Kidney (tissue), 13 donors: ENCODE measurements at regions not wholly inside any gene's neighbourhood (a gene's known extent, or its start where the extent isn't known, plus 50 kb on each side); places are given as distances from the start of the nearest gene placed in this dataset.
A peak's percentile ranks its signal among the peaks of the same experiment; 100 is the strongest.

ENCODE experiments used
- DNase-seq, 5 donors: peaks; one replicate each; pipeline ENCODE4 v3.0.0-alpha.2; 2013 to 2020
- FAIRE-seq: peaks from 2 replicates; lab custom pipeline; 2012; peaks lifted over from hg19 to GRCh38; lab: Jason Lieb, UNC
- H3K27ac ChIP-seq, 2 donors: one replicate each; pipeline ENCODE4 v1.7.0; 2013; ENCODE audit warnings: low read depth in 2 of 2, low read length in 2 of 2, inconsistent platforms in 1 of 2
- H3K27me3 ChIP-seq: one replicate; pipeline ENCODE4 v1.7.1; 2013; ENCODE audit warnings: low read length, inconsistent platforms; ENCODE audit not compliant: control insufficient read depth, insufficient read depth
- H3K36me3 ChIP-seq, 3 donors: one replicate each; pipeline versions ENCODE4 v1.7.0 to v1.7.1; 2013; ENCODE audit warnings: low read length in 3 of 3, control low read depth in 1 of 3, inconsistent platforms in 1 of 3; ENCODE audit not compliant: insufficient read depth in 3 of 3, control insufficient read depth in 2 of 3
- H3K4me1 ChIP-seq, 3 donors: one replicate each; pipeline versions ENCODE4 v1.7.0 to v1.7.1; 2013; ENCODE audit warnings: low read length in 3 of 3, inconsistent platforms in 1 of 3, low read depth in 1 of 3; ENCODE audit not compliant: control insufficient read depth in 2 of 3, insufficient read depth in 2 of 3
- H3K4me3 ChIP-seq, 3 donors: one replicate each; pipeline versions ENCODE4 v1.7.0 to v1.8.1; 2013; ENCODE audit warnings: low read length in 3 of 3, control low read depth in 1 of 3, inconsistent platforms in 1 of 3
- H3K9ac ChIP-seq, 3 donors: one replicate each; pipeline versions ENCODE4 v1.7.0 to v1.7.1; 2013; ENCODE audit warnings: low read length in 3 of 3, control low read depth in 1 of 3, inconsistent platforms in 1 of 3
- H3K9me3 ChIP-seq, 3 donors: one replicate each; pipeline versions ENCODE4 v1.7.0 to v1.7.1; 2013; ENCODE audit warnings: low read length in 3 of 3, control low read depth in 1 of 3, inconsistent platforms in 1 of 3; ENCODE audit not compliant: control insufficient read depth in 2 of 3, insufficient read depth in 1 of 3
- CTCF ChIP-seq: IDR thresholded peaks from 3 replicates; pipeline ENCODE4 v1.5.1; 2012; ENCODE audit warnings: mild to moderate bottlenecking, moderate library complexity, borderline replicate concordance; ENCODE audit not compliant: insufficient read depth; ENCODE audit errors: extremely low read depth
- intact Hi-C: fragments of 100-400 bp; cut with DNase I; formaldehyde crosslinking; loops from one replicate; pipeline ENCODE4 v1.11.1; 2022
- donor health status: control.
- donor health status: control.
- donor health status: control.
- donor health status: control.
- donor health status: control.
- donor health status: DM: yes; HTN: yes; CAD: no.
- donor health status: Normal renal cell carcinoma (clear cell type).

GRCh38 chr13:85650613-85651012 lies 148.6 kb downstream of the SLITRK6 start:
- no peaks in the 10 kb centered on the region for H3K36me3 ChIP-seq
- DNase-seq (no peak), FAIRE-seq (no peak)
- no peak overlapping the region for H3K27ac ChIP-seq
- TF ChIP-seq CTCF, result no peak
- H3K4me1 ChIP-seq, result no peaks in the 10 kb centered on the region
- intact Hi-C loops, result no loop called here
- no peaks in the 10 kb centered on the region for H3K27me3 ChIP-seq
- no peaks in the 10 kb centered on the region for H3K9me3 ChIP-seq
- no peak overlapping the region for H3K9ac ChIP-seq
- H3K4me3 ChIP-seq, result no peak overlapping the region

- intact Hi-C loops, result no loop called here
- DNase-seq, result no peak
- H3K4me3 ChIP-seq, result no peak overlapping the region
- no peak for TF ChIP-seq CTCF
- no peak for FAIRE-seq
- H3K9me3 ChIP-seq, result peaks cover 0 to 4% (median 0%) of the 10 kb centered on the region in 3 donors
- no peak overlapping the region for H3K27ac ChIP-seq
- H3K36me3 ChIP-seq, result no peaks in the 10 kb centered on the region
- H3K4me1 ChIP-seq, result no peaks in the 10 kb centered on the region
- H3K27me3 ChIP-seq, result no peaks in the 10 kb centered on the region
- H3K9ac ChIP-seq, result no peak overlapping the region
Measured at GRCh38 chr13:85640727-85641126, 158.5 kb downstream of the SLITRK6 start.

GRCh38 chr13:85638815-85639393 lies 160.3 kb downstream of the SLITRK6 start:
- Histone ChIP-seq H3K36me3 (no peaks in the 10 kb centered on the region), H3K9ac (no peak overlapping the region), H3K9me3 (peaks cover 0 to 4% (median 0%) of the 10 kb centered on the region in 3 donors), H3K4me3 (no peak overlapping the region), H3K27ac (no peak overlapping the region), H3K27me3 (no peaks in the 10 kb centered on the region), H3K4me1 (no peaks in the 10 kb centered on the region)
- no peak for TF ChIP-seq CTCF
- DNase-seq, result peak in 1 of 5 donors; percentile 48
- no peak for FAIRE-seq
- intact Hi-C loops, result no loop called here

- no peak for TF ChIP-seq CTCF
- Histone ChIP-seq H3K27me3 (no peaks in the 10 kb centered on the region), H3K36me3 (no peaks in the 10 kb centered on the region), H3K4me1 (no peaks in the 10 kb centered on the region), H3K9ac (no peak overlapping the region), H3K4me3 (no peak overlapping the region), H3K9me3 (peaks cover 0 to 4% (median 0%) of the 10 kb centered on the region in 3 donors), H3K27ac (no peak overlapping the region)
- DNase-seq (no peak), FAIRE-seq (no peak)
- intact Hi-C loops, result no loop called here
Measured at GRCh38 chr13:85638265-85638664, 161.0 kb downstream of the SLITRK6 start.
